NCI-H146 (cell line): ENCODE measurements at regions not wholly inside any gene's neighbourhood (a gene's known extent, or its start where the extent isn't known, plus 50 kb on each side); places are given as distances from the start of the nearest gene placed in this dataset.

Source experiments
- DNase-seq: peaks from one replicate; lab custom pipeline; 2025; lab: John Stamatoyannopoulos, UW

DNA sequence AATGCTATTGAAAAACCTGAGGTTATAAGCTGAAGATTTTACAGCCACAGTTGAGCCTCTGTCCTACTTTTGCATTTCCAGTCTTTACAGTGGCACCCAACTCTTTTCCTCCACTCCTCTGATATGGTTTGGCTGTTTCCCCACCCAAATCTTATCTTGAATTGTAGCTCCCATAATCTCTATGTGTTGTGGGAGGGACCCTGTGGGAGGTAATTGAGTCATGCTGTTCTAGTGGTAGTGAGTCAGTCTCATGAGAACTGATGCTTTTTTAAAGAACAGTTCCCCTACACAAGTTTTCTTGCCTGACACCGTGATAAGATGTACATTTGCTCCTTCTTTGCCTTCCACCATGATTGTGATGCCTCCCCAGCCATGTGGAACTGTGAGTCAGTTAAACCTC, 646.1 kb upstream of the SEMA6A start:
- DNase-seq: no peak

DNA sequence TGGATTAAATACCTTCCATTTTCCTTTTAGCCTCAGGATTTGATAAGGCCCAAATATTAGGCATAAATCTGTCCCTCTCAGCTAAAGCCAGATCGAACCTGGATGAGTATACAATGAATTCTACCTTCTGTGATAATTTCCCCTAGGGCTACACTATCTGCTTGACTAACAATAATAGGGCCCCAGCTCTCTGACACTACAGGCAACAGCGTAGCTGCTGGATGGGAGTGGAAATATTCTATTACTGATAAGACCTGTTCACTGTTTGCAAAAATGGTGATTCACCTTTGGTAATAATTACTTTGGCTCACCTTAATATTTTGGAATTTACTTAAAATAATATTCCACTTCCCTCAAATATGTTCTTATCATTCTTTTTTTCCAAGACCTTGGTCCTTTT, 644.2 kb upstream of the SEMA6A start:
- DNase-seq: no peak

DNA sequence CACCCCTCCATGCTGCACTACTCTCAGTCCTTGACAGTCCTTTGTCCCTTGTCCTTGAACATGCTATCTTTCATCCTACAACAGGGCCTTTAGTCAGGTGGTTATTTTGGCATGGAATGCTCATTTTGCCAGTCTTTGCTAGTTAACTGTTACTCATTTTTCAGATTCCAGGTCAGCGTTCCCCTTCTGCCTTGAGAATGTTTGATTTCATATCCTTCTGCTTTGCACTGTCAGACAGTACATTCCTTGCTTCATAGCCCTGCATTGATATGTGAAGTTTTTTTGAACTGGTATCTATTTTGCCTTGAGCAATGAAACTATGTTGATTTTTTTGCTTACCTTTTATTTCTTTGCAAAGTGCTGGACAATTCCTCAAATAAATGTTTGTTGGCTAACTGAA, 638.2 kb upstream of the SEMA6A start:
- no peak for DNase-seq

DNA sequence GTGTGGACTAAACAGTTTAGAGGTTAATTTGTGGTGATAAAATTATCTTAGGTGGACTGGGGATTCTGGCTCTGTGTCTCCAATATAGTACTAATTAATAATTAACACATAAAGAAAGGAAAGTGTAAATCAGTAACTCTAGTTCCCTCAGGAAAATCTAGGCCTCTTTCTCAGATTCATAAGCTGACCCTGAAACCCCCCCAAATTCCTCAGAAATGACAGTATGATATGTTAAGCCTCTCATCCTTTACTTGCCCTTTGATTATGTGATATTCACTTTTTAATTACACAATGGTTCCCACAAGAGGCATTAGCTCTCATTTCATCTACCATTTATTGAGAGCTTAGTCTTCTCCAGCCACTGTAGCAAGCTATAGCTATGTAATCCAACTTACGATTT, 636.2 kb upstream of the SEMA6A start:
- no peak for DNase-seq

DNA sequence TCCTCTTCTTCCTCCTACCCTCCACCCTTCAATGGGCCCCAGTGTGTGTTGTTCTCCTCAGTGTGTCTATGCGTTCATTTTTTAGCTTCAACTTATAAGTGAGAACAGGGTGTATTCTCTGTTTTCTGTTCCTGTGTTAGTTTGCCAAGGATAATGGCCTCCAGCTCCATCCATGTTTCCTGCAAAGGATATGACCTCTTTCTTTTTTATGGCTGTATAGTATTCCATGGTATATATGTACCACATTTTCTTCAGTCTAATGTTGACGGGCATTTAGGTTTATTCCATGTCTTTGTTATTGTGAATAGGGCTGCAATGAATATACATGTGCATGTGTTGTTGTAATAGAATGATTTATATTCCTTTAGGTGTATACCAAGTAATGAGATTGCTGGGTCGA, 634.9 kb upstream of the SEMA6A start:
- no peak for DNase-seq

DNA sequence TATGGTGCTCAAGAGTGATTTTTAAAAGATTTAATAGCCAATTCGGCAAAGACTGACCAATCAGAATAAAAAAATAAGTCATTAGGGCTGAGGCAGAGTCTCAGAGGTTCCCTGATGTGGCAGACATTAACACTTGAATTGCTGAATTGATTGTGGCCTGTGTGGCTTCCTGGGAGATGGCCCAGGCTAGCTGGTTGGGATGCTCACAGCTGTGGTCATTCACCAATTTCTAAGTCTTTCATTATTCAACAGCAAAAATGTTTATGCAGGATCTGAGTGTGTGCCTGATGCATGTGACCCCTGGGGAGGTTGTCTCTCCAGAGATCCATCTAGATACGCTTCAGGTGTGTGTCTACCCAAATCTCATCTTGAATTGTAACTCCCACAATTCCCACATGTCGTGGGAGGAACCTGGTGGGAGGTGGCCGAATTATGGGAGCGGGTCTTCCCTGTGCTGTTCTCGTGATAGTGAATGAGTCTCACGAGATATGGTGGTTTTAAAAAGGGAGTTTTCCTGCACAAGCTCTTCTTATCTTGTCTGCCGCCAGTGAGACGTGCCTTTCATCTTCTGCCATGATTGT, 632.6 kb upstream of the SEMA6A start:
- no peak for DNase-seq

DNA sequence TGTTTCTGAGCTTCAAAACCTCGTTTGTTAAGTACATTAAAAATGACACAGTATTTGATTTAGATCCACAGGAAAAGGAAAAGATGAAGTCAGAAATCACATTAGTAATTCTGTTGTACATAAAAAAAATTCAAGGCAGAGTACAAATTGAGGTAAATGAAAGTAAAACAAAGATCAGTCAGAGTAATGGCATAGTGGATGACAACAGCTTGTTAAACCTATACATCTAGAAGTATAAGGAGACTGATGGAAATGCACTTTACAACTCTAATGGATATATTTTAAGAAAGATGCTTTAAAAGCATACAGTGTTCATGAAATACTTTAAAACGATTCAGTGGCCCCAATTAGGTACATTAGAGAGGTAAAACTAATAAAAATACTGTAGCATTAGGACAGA, 631.3 kb upstream of the SEMA6A start:
- no peak for DNase-seq

DNA sequence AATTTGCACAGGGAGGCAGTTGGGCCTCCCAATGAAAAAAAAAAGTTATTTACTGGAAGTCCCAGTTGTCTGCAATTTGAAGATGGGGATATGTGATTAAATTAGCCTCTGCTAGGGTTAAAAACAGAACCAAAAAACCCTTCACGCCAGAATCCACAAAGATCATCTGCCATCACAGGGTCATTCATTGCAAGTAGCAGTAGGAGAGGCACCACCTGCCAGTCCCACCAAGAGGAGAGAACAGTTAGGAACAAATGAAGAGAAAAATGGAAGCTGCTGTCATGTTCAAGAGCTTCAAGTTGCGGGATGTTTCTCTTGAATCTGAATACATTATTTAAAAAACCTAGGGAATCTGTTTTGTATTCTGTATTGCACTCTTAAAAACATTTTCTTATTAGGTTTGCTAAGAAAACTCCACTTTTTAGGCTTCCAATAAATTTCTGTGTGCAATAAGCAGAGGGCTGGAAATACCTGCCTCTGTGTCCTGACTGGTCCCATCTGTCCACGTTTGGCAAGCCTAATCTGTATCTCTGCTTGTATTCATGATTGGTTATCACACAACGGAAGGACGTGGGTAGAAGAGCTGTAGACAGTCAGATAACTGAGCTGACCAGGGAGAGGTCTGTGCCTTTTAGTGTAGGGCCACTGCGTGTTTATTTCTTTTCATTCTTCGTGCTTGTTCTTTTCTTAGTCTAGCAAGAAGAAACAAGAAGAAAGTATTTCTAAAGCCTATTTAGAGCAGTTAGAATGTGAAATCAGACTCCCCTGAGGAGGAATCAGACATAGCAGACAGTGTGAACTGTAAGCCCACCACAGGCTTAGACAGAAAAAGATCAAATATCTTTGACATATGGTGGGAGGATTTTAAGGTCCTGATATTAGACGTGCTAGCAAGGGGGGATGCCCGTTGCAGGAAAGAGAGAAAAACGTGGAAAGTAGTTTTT, 630.6 kb upstream of the SEMA6A start:
- DNase-seq: no peak

DNA sequence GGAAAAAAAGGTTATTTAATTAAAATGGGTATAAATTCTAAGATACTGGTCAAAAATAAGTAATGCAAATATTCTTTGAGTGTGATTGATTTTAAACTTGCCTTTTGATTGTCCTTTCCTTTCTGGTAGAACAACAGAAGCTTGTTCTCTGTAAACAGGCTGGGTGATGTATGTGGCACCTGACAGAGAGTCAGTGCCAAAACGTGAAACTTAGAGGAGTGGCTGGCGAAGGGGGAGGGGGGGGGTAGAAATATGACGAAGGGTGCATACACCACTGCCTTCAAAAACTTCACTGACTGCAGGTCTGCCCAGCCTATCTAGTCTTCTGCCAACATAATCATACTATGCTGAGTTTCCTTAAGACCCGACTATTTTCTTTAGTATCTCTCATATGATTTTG, 629.8 kb upstream of the SEMA6A start:
- no peak for DNase-seq

DNA sequence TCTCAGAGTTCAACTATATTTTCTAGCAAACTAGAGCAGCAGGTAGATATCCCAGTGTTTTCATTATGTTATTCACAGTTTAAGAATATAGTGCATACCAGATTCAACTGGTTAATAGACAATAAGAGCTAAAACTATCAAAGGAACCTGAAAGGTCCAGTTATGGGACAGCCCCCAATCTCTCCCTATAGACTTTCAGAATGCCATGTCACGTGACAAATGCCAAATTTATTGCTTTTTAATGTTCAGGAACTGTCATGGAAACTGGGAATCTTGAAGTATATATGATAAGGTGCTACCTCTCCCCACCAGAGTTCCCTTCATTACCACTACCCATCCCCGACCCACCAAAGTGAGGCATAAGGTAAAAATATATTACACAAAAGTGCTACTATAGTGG, 629.0 kb upstream of the SEMA6A start:
- DNase-seq: no peak

DNA sequence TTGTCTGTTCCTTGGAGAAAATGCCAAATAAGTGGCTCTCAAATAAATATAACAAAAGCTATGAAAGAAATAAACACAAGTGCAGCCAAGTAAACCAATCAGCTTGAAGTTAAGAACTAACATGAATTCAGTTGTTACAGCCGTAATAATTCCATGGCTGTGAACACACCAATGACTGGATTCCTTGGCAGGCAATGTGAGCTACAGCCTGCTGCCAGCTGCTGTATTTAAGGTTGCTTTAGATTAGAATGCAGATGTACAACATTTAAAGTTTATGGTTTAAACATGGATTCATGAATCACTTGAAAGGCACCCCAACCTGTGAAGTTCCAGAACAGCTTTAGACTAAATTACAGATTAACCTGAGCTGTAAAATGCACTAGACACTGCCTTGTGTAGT, 626.4 kb upstream of the SEMA6A start:
- no peak for DNase-seq

DNA sequence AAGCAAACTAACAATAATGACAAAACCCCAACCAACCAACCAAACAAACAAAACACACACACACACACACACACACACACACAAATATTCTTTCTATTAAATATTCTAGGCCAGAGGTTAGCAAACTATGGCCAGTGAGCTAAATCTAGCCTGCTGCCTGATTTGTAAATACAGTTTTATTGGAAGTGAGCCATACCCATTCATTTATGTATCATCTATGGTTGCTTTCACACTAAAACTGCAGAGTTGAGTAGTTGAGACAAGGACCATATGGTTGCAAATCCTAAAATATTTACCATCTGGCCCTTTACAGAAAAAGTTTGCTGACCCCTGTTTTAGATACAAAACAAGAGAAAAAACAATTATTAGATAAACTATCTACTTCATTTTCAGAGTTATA, 620.5 kb upstream of the SEMA6A start:
- DNase-seq: no peak

DNA sequence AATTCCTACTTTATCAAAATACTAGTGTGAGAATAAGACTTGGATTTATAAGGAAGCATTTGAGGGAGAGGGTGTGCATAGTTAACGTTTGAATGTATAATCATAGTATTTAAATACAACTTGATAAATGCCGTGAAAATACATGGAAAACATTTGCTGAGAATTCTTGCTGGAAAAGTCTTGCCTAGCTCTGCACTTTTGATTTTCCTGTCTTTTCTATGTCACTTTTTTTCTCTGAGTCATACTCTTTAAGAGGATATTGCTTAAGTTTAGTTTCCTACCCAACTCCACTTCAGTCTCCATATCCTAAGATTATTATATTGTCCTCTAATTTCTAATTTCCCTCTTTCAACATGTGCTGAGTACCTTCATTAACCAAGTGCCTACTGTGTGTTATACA, 616.6 kb upstream of the SEMA6A start:
- no peak for DNase-seq

DNA sequence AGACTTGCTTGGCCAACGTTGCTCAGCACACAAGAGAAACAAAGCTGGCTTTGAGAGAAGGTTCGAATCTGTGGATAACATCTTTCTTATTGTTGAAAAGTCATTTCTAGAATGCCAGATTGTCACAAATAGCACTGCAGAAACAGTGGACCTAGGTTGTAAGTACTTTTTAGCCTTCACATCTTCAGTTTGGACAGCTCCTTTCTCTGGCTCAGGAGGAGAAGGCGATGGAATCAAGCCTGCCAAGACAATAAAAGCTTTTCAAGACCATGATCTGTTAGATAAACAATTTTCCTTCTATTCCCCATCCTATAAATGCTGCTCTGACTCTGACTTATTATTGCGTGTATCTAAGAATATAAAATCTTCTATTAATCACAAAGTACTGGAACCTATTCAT, 615.2 kb upstream of the SEMA6A start:
- no peak for DNase-seq

DNA sequence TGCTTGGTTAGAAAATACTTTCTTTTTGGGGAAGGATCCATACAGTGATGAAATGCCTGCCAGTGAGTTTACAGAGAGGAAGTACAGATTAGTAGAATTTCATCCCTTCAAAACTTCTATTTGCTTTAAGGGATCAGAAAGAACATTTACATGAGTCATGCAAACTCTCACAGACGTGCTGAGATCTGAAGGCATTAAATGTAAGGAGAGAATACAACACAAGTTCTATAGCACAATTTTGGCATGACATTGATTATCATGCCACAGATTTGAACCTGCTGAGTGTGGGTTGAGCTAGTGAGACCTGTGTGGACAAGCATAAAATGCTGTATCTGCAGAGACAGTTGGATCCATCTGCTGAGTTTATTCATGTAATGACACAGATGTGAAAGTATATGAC, 613.6 kb upstream of the SEMA6A start:
- DNase-seq: no peak

DNA sequence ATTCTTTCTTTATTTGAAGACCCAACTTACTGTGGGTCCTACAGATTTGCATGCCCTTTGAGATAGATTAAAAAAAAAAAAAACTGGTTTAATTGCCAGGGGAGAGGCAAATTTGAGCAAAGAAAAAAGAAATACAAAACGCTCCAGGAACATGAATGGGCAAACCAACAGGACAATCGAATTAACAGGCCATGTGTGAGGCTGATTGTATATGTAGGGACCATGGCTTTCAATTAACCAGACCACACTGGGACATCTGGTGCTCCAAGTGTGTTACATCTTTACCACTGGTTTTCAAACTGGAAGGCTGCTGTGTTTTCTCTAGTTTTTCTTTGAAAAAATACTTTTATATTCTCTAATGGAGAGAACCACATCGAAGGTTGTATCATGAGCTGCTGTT, 612.1 kb upstream of the SEMA6A start:
- DNase-seq: no peak

DNA sequence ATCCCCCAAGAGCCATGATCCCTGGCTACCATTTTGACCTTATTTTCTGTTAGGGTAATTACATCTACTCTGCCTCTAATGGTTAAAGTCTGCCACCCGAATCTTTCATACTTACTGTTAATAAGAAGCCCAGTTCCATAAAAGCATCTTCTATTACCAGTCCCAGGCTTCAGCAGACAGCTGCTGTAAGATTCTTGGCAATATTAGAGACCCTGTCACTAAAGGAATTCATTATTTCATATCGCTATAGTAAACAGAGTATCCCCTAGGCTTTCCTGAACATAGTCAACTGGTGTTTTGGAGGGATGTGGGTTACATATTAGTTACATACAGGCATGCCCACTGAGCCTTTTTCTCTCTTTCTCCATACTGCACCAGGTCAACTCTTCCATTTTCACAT, 608.7 kb upstream of the SEMA6A start:
- no peak for DNase-seq

DNA sequence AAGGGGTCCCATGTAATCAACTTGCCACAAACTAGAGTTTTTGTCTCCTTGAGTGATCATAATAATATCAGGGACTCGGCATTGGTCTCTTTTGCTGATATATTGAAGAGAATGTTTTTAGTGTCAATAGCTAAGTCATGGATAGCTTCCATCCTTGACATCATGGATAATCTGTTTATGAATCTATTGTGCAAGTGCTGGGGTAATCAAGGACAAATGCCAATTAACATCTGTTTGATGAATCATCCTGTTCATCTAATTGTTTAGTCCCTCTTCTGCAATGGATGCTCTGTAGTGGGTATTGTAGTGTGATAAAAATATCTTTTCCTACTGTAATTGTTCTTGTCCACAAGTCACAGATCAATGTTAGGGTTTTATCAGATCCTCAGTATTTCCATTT, 607.5 kb upstream of the SEMA6A start:
- no peak for DNase-seq

DNA sequence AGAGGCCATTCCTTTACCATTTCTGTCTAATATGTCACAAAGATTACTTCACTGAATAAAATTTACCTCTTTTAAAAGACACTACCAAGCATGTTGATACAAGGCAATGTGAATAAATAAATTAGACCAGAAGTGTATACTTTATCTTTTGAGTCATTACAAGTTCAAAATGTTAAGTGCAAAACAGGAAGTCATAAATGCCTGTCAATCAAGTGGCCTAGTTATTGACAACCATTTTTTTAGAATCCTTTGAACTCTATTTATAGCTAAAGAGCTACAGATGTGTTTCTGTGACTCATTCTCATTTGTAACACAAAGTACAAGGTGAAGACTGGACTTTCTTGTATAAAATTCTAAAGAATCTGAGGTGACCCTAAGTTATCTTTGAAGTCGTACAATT, 602.7 kb upstream of the SEMA6A start:
- no peak for DNase-seq

DNA sequence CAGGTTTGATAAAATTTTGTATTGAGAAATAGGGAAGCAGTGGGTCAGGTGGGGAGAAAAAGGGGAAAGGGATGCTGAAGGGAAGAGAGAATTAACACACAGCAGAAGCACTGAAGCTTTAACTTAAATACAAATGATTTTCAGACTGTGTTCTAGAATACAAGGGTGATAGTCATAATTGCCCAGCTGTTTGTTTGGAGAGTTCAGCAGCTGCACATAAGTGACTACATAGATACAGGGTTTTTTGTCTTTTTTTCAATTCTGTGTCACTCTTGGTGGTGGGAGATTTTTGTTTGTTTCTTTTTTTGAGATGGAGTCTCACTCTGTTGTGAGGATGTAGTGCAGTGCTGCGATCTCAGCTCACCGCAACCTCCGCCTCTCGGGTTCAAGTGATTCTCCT, 590.4 kb upstream of the SEMA6A start:
- DNase-seq: no peak

DNA sequence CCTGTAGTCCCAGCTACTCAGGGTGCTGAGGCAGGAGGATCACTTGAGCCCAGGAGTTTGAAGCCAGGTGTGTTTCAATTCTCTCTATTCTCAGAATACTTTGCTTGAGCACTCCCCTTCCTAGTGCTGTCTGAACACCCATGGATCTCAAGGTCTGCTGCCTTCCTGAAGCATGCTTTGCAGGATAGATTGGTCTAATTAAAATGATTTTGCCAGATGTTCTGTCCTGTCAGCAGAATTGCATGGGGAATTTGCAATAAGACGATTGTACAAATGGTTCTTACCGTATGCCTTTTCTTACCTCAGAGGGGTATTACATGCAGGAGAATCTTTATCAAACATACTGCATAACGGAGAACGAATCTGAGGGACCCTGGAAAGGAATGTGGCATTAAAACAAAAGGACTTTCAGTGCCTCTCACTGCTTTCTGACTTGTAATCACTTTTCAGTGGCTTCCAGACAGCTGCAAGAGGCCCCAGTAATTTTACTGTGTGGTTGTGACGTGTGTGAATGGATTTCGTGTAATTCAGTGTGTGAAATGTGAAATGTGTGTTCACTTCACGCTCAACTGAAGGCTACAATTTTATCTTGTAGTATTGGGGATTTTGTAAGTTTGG, 587.2 kb upstream of the SEMA6A start:
- DNase-seq: no peak

DNA sequence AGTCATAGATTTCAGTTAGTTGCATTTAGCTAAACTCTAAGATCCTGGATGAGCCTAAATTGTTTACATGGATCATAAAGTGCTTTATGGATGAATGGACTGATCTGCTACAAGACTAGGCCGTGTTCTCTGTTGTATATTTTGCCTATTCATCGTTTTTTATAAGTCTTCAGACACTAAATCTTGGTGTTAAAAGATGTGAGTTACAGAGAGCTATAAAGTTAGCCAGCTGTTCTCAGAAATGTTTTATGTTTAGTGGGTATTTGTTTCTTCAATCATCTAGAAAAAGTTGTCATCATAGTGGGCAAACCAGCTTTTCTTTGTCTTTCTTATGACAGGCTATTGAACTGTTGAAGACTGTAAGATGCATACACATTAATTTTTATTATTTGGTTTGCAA, 585.8 kb upstream of the SEMA6A start:
- no peak for DNase-seq

DNA sequence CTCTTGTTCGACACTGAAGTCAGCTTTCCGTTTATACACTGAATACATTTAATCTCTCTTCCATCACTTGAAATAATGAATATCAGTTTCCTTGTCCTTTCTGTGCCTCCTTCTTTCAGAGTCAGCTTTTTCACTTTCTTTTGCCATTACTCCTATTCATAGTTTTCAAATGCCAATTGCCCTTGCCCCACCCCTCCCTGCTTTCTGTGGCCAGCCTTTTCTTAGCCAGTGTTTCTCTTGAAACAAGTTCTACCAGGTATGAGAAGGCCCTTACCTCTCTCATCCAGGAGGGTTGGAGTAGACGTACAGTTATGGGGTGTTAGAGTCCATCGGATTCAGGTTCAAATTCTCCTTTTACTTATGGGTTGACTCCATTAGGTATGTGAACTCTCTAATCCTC, 574.7 kb upstream of the SEMA6A start:
- DNase-seq: no peak

DNA sequence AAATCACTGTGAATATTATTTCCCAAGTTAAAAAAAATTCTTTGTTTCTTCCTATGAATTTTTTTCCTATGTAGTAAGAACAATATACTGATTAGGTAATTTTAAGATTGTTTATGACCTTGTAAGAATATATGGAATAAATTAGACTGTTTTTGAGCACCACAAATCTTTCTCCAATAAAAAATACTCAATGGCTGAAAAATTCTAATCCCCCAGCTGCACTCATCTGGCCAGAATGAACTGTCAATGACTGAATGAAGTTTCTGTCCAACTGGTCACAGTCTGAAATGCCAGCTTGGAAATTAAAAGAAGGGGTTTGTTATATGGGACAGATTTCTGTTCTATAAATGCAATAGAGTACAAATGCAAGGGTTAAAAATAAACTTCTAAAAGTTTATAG, 569.5 kb upstream of the SEMA6A start:
- no peak for DNase-seq
